CD4-positive, alpha-beta T cell treated with Interleukin-21 for 1 hour (primary cell): ENCODE measurements at regions not wholly inside any gene's neighbourhood (a gene's known extent, or its start where the extent isn't known, plus 50 kb on each side); places are given as distances from the start of the nearest gene placed in this dataset.
A peak's percentile ranks its signal among the peaks of the same experiment; 100 is the strongest.

Source experiments
- DNase-seq: peaks from one replicate; pipeline ENCODE4 v3.0.0-alpha.2; 2020

DNA sequence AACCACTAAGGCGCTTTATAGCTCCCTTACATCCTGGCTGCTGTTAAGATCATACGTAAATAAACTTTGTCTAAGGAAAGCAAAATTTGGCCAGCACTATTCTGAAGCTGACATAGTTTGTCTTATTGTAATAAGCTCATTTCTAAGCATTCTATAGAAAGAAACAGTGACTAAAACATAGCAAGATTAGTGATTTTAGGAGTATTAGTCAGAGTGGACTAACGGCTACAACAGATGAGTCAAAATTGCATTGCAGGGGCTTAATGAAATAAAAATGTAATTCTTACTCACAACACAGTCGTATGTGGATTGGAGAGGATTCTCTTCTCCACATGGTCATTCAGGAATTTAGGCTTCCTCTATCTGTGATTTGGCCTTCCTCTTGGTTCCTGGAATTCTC, 347.6 kb downstream of the GADD45G start:
- DNase-seq: no peak

DNA sequence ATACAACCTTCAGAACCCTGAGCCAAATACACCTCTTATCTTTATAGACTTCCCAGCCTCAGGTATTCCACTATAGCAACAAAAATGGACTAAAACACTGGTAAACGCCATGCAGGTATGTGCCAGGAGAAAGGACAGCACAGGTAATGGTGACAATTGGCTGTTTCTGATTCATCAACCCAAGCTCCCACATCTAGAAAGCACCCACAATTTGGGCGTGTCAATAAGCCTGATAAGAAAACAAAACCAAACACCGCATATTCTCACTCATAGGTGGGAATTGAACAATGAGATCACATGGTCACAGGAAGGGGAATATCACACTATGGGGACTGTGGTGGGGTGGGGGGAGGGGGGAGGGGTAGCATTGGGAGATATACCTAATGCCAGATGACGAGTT, 348.5 kb downstream of the GADD45G start:
- peak; percentile 3 for DNase-seq

DNA sequence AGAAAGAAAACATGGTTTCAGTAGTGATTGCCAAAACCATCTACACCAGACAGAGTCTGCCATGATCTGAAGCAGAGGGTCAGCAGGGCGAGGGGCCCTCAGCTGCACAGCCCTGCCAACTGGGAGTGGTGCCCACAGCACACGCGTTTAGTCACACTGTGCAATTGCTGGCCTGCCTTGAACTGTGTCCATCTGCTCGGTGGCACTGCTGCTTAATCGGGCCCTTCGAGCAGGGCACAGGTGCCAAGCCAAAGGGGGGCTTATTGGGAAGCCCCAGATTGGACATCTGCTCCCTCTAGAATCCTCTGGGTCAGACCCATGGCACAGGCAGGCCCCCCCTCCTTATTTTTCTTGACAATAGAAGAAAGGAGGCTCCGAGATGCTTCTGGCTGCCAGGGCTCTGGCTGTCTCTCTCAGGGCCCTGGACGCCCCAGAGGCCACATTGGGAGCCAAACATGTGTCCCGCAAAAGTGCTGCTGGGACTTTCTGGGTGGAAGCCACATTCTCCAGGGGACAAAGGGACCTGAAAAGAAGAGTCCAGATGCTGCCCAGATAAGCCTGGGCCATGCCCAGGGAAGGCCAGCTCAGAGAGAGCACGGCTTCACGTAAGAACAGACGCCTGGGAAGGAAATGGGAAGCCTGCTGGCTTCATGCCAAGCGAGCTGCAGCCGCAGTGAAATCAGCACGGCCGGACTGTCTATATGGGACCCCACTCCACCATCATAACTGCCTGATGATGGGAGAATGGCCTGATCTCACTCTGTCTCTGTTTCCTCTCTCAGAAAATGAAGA, 349.2 kb downstream of the GADD45G start:
- DNase-seq: no peak

DNA sequence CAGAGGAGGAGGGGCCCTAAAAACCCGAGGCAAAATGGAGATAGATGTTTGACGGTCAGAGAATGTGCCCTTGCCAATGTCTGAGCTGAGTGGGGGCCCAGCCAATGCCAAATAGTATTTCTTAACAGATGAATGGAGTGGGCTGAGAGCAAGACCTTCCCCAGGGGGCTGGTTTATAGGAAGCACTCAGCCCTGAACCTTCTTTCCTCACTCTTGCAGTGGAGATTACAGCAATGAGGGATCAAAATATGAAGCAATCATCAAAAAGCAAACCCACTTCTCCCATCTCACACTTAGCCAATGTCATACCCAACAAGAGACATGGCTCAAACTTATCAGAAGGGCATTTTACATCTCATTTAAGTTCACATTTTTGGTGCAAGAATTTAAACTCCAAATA, 350.3 kb downstream of the GADD45G start:
- DNase-seq: no peak

DNA sequence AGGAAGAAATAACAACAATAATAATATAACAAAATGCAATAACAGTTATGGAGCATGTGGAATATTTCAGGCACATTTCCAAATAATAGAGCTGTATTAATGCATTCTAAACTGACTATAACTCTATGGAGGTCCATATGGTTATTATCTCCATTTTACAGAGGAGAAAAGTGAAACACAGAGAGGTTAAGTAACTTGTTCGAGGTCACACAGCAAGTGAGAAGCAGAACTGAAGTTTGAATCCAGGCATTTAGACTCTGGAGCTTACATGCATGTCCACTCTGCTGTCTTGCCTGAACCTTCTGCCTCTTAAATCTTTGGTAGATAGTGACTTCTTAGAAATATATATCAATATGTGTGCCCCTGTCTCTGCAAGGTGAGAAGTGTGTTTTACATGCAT, 350.8 kb downstream of the GADD45G start:
- no peak for DNase-seq

DNA sequence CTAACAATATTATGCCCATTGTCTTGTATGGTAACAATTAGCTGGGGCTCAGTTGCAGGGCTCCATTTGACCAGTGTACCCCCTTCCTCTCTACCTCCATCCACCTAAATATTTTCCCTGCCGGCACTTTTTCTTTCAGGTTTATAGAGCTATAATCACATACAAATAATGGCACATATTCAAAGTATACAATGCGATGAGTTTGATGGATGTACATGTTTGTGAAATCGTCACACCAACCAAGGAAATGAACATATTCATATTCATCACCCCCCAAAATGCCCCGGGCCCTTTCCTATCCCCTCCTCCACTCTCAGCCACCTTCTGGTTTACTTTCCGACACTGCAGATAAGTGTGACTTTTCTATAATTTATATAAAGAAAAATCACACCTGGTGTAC, 351.5 kb downstream of the GADD45G start:
- DNase-seq: no peak

DNA sequence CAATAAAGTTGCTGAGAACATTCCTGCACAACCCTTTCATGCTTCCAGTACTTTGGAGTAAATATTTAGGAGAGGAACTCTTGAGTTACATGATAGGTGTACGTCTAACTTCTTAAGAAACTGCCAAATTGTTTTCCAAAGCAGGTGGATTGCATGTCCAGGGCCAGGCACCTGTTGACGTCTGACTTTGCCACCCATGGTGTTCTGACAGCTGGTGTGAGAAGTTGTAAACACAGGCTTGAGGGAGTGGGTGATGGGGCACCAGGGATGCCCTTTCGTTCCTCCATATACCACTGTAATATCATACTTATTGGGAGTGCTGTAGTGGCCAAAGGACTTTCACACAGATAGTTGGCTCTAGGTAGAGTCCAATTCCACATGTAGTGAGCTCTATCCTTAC, 352.1 kb downstream of the GADD45G start:
- DNase-seq: no peak

DNA sequence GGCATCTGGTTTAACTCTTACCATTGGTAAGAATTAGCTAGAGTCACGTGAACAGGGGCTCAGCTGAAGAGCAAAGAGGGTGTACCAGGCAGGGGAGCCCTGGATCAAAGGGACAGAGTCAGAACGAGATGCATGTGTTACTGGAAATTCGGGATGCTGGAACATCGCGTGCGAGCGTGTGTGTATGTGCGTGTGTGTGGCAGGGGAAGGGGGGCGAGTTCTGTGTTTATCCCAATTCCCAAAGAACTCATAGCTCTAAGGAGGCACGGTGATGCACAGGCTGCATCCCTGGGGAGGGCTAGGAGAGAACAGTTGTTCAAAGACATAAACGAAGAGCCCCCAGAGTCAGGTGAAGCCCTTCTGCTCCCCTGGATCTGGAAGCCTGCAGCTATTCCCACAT, 353.3 kb downstream of the GADD45G start:
- DNase-seq: no peak

DNA sequence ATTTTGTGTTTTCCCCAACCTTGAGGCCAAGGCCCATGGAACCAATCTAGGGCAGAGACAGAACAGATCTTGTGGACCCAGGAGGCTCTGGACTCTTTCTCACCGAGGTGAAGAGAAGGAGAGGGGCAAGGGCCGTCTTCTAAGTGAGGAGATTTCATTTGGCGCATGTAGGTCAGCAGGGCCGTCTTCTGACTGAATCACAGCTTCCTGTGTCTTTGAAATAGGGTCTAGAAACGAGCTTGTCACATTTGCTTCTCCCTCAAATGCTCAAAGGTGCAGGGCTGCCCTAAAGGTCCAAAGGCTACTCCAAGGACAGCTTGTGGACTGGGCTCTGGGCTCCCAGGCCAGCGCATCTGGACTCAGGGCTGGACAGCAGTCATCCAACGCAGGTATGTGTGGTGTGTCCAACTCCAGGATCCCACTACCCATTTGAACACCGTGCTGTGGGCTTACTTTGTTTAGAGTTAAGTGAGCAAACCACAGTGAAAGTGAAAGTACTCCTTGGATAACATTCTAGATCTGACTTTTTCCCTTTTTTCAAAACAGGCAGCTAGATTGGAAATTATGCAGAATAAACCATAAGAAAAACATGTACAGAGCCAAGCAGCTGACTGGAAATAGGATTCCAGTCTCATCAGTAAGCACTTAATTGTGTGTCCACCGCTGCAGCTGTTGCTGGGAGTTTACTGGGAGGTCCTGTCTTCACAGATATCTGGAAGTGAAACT, 357.0 kb downstream of the GADD45G start:
- DNase-seq: peak; percentile 4

DNA sequence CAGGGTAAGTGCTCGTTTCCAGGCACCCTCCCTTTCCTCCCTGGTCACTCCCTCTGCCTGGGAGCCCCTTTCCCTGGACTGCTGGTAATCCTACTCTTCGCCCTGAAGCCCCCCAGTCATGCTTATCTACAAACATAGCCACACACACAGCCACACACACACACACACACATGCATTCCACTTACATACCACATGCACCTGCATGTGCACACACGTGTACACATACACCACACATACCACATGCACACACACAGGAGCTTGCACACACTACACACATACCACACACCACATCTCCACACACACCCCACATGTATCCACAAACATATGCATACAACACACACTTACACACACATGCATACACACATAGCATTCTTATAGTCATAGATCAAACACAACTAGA, 358.5 kb downstream of the GADD45G start:
- no peak for DNase-seq

DNA sequence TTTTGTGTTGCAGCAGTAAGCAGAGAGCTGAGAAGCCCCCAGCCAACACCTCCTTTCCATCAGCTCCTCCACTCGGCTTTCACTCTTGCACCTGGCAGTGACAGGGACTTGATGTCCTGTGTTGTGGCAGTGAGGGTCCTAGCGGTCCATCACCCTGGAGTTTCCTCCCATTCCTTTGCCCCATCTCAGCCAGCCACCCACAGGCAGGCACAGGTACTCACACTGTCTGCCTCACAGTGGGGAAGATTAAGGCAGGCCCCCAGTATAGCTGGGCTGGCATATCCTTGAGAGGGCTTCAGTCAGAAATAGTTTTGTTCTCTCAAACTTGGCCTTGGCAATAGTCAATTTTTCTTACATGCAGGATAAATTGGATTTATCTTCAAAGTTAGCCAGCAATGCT, 362.7 kb downstream of the GADD45G start:
- DNase-seq: no peak

DNA sequence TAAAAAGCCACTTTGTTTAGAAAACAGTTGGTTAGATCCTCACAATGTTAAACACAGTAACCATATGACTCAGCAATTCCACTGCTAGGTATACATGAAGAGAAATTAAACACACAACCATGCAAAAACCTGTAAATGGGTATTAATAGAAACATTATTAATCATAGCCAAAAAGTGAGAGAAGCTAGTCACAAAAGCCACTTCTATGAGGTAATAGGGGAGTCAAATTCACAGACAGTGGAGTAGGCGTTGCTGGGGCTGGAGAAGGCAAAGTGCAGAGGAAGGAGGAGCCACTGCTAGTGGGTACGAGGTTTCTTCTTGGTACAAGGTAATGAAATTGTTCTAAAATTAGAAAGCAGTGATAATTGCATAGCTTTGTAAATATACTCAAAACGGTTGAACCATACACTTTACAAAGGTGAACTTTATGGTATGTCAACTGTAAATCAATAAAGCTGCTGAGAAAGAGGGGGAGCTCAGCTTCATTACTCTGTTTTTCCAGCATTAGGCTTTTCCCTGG, 364.4 kb downstream of the GADD45G start:
- DNase-seq: no peak

DNA sequence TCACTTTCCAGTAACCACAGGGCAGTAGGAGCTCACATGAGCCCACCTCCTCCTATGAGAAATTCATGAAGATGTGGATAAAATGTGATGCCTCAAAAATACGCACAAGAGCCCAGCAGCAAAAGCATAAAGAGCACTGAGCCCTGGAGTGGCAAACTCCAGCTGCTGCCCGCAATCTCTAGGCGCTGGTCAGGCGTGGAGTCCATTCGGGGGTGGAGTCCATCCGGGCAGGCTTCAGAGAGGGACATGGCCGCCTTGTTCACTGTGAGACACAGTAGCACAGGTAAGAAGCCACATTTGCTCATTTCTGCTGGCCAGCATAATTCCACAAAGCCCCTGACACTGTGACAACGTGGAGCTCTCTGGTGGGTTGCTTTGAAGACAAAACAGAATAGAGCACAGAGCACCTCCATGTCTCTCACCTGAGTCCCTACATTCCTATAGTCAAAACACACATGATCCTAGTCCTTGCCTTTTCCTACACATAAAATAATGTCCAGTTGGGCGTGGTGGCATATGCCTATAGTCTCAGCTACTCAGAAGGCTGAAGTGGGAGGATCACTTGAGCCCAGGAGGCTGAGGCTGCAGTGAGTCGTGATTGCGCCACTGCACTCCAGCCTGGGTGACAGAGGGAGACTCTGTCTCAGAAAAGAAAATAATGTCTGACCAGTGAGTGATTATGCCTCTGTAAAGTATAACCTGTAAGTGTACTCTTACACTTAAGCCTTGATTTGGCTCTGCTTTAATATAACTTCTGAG, 365.2 kb downstream of the GADD45G start:
- DNase-seq: no peak

DNA sequence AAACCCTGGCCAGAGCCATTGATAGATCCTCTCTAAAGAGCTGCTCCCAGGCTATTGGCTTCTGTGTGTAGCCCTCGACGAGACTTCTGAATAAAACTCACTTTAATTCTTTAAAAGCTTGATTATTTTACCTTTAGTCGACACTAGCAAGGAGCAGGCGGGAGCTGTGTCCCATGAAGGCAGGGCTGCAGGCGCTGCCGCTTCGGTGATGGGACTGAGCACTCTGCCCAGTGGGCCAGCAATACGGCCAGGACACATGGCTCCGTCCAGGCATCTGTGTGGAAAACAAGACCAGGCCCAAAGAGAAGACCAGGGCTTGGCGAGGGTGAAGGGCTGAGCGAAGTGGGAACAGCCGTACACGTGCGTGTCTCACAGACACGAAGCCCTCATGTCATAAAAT, 365.9 kb downstream of the GADD45G start:
- no peak for DNase-seq

DNA sequence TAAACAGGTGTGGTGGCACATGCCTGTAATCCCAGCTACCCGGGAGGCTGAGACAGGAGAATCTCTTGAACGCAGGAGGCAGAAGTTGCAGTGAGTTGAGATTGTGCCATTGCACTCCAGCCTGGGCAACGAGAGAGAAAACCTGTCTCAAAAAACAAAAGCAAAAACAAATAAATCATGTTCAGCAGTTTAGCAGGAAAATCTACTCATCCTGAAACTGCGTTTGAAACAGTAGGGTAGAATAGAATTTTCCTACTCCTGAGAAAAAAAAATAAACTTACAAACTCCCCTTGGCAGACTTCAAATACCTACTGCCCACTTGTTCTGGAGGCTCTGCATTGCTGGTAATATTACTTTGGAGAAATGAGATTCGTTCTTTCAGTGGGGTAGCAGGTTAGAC, 367.7 kb downstream of the GADD45G start:
- no peak for DNase-seq

DNA sequence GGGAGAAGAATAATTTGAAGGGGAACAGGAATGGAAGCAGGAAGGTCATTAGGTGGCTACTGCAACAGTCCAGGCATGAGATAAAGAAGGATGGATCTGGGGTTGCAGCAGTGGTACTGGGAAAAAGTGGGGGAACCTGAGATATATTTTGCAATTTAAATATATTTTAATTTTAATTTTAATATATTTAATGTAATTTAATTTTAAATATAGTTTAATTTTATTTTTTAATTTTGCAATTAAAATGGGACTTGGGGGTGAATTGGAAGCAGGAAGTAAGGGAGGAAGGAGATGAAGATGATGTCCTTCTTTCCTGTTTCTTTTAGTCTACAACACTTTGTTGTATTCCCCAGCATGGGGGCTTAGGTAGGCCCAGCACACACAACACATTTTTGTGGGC, 369.8 kb downstream of the GADD45G start:
- no peak for DNase-seq

DNA sequence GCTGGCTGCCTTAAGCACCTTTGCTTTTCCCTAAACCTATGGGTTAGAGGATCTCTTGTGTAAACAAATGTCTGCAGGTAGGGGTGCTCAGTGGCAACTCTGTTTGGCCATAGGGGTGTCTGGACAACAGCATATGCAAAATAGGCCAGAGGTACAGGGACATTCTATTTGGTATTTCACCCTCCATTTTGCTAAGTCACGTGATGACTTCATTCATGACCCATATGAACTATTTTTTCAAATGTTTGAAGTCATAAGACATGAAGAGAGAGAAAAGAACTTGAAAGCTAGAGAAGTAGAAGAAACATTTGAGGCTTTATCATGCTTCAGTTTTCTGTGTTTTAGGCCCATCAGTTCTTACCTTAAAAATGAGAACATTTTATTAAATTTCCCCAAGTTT, 370.2 kb downstream of the GADD45G start:
- DNase-seq: no peak

DNA sequence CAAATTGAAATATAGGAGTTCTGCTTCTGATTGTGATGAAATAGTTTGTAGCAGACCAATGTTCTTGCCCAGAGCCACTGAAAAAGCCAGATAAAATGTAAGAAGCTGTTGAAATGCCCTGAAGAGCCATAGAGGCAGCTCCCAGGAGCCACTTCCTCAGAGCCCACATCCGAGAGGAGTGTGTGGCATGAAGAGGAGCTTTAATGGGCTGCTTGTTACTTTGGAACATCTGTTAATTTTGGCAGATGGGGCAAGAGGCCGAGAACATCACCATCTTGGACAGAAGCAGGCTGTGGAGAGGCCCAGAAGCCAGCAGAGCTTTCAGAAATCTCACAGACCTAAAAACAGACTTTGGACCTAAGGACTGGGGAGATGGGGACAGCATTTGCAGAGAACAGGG, 370.8 kb downstream of the GADD45G start:
- no peak for DNase-seq

DNA sequence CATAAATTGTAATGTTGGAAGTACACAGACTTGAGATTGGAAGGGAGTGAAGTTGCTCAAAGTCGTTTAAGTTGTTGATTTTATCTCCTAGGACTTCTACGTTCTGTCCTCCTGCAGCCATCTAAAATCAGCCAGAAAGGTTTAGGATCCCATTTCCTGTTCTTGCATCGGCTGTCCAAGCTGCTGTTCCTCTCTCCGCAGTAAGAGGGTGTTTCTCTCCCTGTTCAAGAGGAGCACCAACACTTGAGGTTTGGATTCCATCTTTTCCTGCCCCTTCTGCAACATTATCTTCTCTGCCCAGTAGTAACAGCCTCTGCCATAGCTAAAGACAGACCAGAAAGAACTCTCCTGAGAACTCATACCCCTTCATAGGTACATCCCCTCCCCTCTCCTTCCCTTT, 373.4 kb downstream of the GADD45G start:
- no peak for DNase-seq

DNA sequence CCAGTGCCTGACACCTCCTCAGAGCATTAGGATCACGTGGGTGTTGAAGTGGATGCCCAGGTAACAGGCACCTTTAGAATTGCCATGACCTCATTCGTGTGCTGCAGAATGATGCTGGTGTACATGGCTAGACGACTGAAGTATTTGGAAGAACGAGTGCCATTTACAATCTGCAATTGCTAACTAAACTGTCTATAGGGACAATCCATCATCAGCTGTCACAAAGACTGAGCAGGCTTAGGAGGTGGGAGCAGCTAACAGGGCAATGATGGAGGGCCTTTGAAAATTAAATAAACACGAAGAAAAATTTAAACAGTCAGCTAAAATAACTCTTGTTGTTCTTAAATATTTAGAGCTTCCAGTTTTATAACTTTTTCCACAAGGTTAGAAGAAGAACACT, 375.8 kb downstream of the GADD45G start:
- no peak for DNase-seq

DNA sequence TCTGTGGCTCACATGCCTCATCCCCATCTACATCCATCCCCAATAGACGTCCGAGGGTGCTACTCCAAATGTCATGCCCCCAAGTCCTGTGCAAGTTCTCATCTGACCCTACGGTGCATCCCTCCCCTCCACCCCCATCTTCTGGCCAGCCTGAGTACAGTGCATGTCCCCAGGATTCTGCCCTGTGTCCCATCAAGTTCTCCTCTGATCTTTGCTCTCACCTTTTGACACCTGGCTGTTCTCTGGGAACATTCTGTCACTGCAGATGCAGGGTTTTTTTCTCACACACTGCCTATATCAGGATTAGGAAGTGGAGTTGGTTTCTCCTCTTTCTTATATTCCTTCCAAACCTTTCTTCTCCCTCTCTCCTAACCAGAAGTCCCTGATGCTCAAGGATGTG, 377.2 kb downstream of the GADD45G start:
- no peak for DNase-seq

DNA sequence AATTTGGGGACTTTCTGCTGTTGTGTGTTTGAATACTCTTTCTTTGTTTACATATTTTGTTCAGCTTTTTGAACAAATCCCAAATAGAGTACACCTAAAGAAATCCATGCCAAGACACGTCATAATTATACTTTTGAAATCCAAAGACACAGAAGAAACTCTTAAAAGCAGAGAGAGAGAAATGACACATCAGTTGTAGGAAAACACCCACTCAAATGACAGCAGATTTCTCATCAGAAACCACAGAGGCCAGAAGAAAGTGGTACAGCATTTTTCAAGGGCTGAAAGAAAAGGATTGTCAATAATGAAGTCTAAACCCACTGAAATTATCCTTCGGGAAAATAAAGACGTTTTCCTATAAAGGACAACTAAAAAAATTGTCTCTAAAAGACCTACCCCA, 378.6 kb downstream of the GADD45G start:
- no peak for DNase-seq

DNA sequence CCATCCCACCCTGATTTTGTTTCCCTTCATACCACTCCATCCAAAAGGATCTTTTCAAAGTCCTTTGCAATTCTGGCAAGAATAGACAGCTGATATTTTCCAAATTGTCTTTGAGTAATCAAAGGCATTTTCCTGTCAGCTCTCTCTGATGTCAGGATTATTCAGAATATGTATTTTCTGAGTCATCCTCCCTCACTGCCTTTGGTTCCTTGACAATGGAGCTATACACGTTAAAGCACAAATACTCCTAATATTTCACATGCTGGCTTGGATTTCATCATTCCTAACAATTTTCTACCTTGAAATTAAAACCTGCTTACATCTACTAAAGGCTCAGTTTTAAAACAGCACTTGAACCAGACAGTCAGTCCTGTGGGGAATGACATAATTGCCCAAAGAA, 379.4 kb downstream of the GADD45G start:
- DNase-seq: no peak

DNA sequence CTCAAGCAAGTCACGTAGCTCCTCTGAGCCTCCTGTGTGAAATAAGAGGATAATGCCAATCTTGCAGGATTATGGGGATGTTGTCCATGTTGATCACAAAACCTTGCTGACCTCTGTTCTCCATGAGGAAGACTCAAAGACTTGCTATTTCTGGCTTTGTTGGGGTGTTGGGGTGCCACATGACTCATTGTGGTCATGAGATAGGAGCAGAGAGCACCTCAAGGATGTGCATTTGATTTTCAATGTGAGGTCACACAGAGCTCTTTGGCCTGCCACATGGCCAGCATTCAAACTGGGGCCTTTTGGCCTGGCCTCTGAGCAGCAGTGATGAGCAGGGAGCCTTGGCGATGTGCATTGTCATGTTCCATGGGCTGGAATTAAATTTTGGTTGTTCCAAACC, 380.3 kb downstream of the GADD45G start:
- DNase-seq: no peak
